Thoracic aorta (tissue), 2 donors: ENCODE measurements at regions not wholly inside any gene's neighbourhood (a gene's known extent, or its start where the extent isn't known, plus 50 kb on each side); places are given as distances from the start of the nearest gene placed in this dataset.

Experiments used
- ATAC-seq: fragments of 150-250 bp; one replicate; pipeline ENCODE4 v1.8.0; 2017; ENCODE audit warnings: low read depth; ENCODE audit not compliant: insufficient number of reproducible peaks, low FRiP score
- DNase-seq: peaks from one replicate; pipeline ENCODE4 v3.0.0-alpha.2; 2020; ENCODE audit warnings: low spot score
- H3K27ac ChIP-seq, 2 donors: fragments of 200-600 bp; sonication (generic); 1 replicate in 1 of 2; 2 replicates in 1 of 2; pipeline ENCODE4 v1.5.1; 2016; ENCODE audit warnings: mild to moderate bottlenecking in 2 of 2, moderate library complexity in 2 of 2
- H3K27me3 ChIP-seq: fragments of 200-600 bp; sonication (generic); replicated peaks from 2 replicates; pipeline ENCODE4 v1.6.0; 2016; ENCODE audit warnings: mild to moderate bottlenecking; ENCODE audit not compliant: insufficient read depth
- H3K36me3 ChIP-seq: fragments of 200-600 bp; sonication (generic); one replicate; pipeline ENCODE4 v1.5.1; 2016
- H3K4me1 ChIP-seq, 2 donors: fragments of 200-600 bp; sonication (generic); 1 replicate in 1 of 2; 2 replicates in 1 of 2; pipeline versions ENCODE4 v1.5.1 to v1.6.0; 2016; ENCODE audit warnings: low read depth in 2 of 2, mild to moderate bottlenecking in 1 of 2; ENCODE audit not compliant: control insufficient read depth in 1 of 2
- H3K4me3 ChIP-seq: fragments of 200-600 bp; sonication (generic); 2 replicates; pipeline ENCODE4 v1.5.1; 2016; ENCODE audit warnings: mild to moderate bottlenecking
- H3K9me3 ChIP-seq: fragments of 200-600 bp; sonication (generic); 2 replicates; pipeline ENCODE4 v1.5.1; 2016
- TF ChIP-seq, protein P1 (sequence below): fragments of 200-600 bp; sonication (generic); IDR thresholded peaks from one replicate; pipeline ENCODE4 v1.5.1; 2019; ENCODE audit warnings: antibody characterized with exemption

- Histone ChIP-seq H3K4me1 (peaks cover 0 to 1% of the 10 kb centered on the region in 2 donors), H3K27ac (no peak overlapping the region), H3K36me3 (no peaks in the 10 kb centered on the region), H3K27me3 (no peaks in the 10 kb centered on the region), H3K9me3 (no peaks in the 10 kb centered on the region), H3K4me3 (no peak overlapping the region)
- TF ChIP-seq, protein P1, sequence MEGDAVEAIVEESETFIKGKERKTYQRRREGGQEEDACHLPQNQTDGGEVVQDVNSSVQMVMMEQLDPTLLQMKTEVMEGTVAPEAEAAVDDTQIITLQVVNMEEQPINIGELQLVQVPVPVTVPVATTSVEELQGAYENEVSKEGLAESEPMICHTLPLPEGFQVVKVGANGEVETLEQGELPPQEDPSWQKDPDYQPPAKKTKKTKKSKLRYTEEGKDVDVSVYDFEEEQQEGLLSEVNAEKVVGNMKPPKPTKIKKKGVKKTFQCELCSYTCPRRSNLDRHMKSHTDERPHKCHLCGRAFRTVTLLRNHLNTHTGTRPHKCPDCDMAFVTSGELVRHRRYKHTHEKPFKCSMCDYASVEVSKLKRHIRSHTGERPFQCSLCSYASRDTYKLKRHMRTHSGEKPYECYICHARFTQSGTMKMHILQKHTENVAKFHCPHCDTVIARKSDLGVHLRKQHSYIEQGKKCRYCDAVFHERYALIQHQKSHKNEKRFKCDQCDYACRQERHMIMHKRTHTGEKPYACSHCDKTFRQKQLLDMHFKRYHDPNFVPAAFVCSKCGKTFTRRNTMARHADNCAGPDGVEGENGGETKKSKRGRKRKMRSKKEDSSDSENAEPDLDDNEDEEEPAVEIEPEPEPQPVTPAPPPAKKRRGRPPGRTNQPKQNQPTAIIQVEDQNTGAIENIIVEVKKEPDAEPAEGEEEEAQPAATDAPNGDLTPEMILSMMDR: no peak
- DNase-seq: no peak
- no peak for ATAC-seq
These were observed 932.3 kb downstream of the EFNB2 start for GRCh38 chr13:105602956-105603670.

DNA sequence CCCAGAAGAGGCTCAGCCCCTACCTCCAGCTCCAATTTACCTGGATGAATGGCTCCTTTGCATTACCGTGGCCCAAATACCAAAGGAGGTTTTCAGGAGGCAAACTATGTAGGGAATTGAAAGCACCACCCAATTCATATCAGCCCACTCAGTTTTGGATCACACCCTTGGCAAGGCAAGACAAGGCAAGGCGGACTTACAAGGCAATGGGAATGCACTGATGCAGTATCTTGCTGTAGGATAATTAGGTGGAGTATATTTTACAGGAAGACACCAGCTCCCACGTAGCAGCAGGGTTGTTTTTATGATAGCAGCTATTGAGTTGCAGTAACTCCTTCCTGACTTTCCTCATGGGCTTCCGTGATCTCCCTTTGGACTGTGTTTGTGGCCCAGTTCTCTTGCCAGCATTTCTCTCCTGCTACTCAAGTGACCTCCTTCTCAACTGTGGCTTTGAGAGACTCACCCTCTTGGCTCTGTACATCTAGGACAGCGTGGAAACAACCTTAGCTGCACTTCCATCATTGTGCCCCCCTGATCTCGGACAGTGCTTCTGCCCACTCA, 935.9 kb downstream of the EFNB2 start:
- Histone ChIP-seq H3K4me1 (no peaks in the 10 kb centered on the region), H3K36me3 (no peaks in the 10 kb centered on the region), H3K9me3 (no peaks in the 10 kb centered on the region), H3K27ac (no peak overlapping the region), H3K4me3 (no peak overlapping the region), H3K27me3 (no peaks in the 10 kb centered on the region)
- ATAC-seq: no peak
- TF ChIP-seq, protein P1: no peak
- DNase-seq: no peak

- ATAC-seq (no peak), DNase-seq (no peak)
- TF ChIP-seq, protein P1: no peak
- Histone ChIP-seq H3K4me3 (no peak overlapping the region), H3K4me1 (no peaks in the 10 kb centered on the region), H3K27ac (no peak overlapping the region), H3K9me3 (no peaks in the 10 kb centered on the region), H3K27me3 (no peaks in the 10 kb centered on the region), H3K36me3 (no peaks in the 10 kb centered on the region)
These were observed 936.9 kb downstream of the EFNB2 start for GRCh38 chr13:105598529-105598928.

DNA sequence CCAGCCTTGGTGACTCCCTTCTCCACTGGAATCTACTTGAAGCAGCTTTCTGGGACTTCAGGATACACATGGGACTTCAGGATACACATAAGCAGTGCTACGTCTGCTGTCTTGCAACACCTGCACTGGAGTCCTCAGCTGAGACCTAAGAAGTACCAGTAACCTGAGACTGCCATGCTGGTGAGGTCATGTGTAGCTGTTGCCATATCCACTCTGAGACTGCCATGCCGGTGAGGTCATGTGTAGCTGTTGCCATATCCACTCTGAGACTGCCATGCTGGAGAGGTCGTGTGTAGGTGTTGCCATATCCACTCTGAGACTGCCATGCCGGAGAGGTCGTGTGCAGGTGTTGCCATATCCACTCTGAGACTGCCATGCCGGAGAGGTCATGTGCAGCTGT, 937.9 kb downstream of the EFNB2 start:
- TF ChIP-seq, protein P1: no peak
- H3K9me3 ChIP-seq: no peaks in the 10 kb centered on the region
- no peak overlapping the region for H3K4me3 ChIP-seq
- H3K36me3 ChIP-seq: no peaks in the 10 kb centered on the region
- DNase-seq: no peak
- no peak overlapping the region for H3K27ac ChIP-seq
- no peaks in the 10 kb centered on the region for H3K4me1 ChIP-seq
- ATAC-seq: no peak
- no peaks in the 10 kb centered on the region for H3K27me3 ChIP-seq

- Histone ChIP-seq H3K9me3 (no peaks in the 10 kb centered on the region), H3K4me3 (no peak overlapping the region), H3K4me1 (no peaks in the 10 kb centered on the region), H3K36me3 (no peaks in the 10 kb centered on the region), H3K27me3 (no peaks in the 10 kb centered on the region), H3K27ac (no peak overlapping the region)
- ATAC-seq: no peak
- DNase-seq: no peak
- TF ChIP-seq, protein P1: no peak
These were observed 940.0 kb downstream of the EFNB2 start for GRCh38 chr13:105595471-105595870.
